H9 (cell line): ENCODE measurements at regions not wholly inside any gene's neighbourhood (a gene's known extent, or its start where the extent isn't known, plus 50 kb on each side); places are given as distances from the start of the nearest gene placed in this dataset.

Experiments used
- DNase-seq: peaks from one replicate; pipeline ENCODE4 v3.0.0-alpha.2; 2017
- H2AFZ ChIP-seq: one replicate; pipeline ENCODE4 v1.6.1; 2013; ENCODE audit warnings: mild to moderate bottlenecking, low read length, control low read depth, moderate library complexity
- H2AK5ac ChIP-seq: 2 replicates; pipeline ENCODE4 v1.6.1; 2013; ENCODE audit warnings: low read length, control low read depth, mixed read lengths; ENCODE audit not compliant: insufficient read length
- H2BK120ac ChIP-seq: one replicate; pipeline ENCODE4 v1.6.1; 2013; ENCODE audit warnings: low read depth, mild to moderate bottlenecking, low read length, control low read depth, inconsistent platforms; ENCODE audit not compliant: poor library complexity, severe bottlenecking
- H2BK12ac ChIP-seq: 2 replicates; pipeline ENCODE4 v1.6.1; 2013; ENCODE audit warnings: low read length, control low read depth, mixed read lengths, low read depth; ENCODE audit not compliant: insufficient read length
- H2BK15ac ChIP-seq: 2 replicates; pipeline ENCODE4 v1.6.1; 2013; ENCODE audit warnings: low read depth, low read length, control low read depth
- H2BK20ac ChIP-seq: one replicate; pipeline ENCODE4 v1.6.1; 2013; ENCODE audit warnings: low read depth, mild to moderate bottlenecking, low read length, control low read depth, inconsistent platforms; ENCODE audit not compliant: poor library complexity, severe bottlenecking
- H2BK5ac ChIP-seq: 2 replicates; pipeline ENCODE4 v1.6.1; 2013; ENCODE audit warnings: low read length, control low read depth, mixed read lengths; ENCODE audit not compliant: insufficient read length
- H3K14ac ChIP-seq: 2 replicates; pipeline ENCODE4 v1.6.1; 2013; ENCODE audit warnings: low read length, control low read depth; ENCODE audit not compliant: insufficient read depth
- H3K18ac ChIP-seq: 2 replicates; pipeline ENCODE4 v1.6.1; 2013; ENCODE audit warnings: low read depth, mild to moderate bottlenecking, mixed read lengths, low read length, control low read depth; ENCODE audit not compliant: insufficient read length
- H3K23ac ChIP-seq: 2 replicates; pipeline ENCODE4 v1.6.1; 2013; ENCODE audit warnings: low read length, control low read depth, mixed read lengths, low read depth; ENCODE audit not compliant: insufficient read length
- H3K23me2 ChIP-seq: 2 replicates; pipeline ENCODE4 v1.6.1; 2013; ENCODE audit warnings: low read depth, mild to moderate bottlenecking, mixed read lengths, low read length, control low read depth; ENCODE audit not compliant: insufficient read length, poor library complexity, severe bottlenecking
- H3K27ac ChIP-seq: 2 replicates; pipeline ENCODE4 v1.5.1; 2013; ENCODE audit warnings: low read length, control low read depth, mixed read lengths, low read depth; ENCODE audit not compliant: insufficient read length
- H3K27me3 ChIP-seq: 2 replicates; pipeline ENCODE4 v1.6.1; 2013; ENCODE audit warnings: low read length, control low read depth, inconsistent platforms; ENCODE audit not compliant: insufficient read depth
- H3K4ac ChIP-seq: 2 replicates; pipeline ENCODE4 v1.6.1; 2013; ENCODE audit warnings: low read depth, mild to moderate bottlenecking, control low read depth, inconsistent platforms, low read length, moderate library complexity
- H3K4me1 ChIP-seq: 2 replicates; pipeline ENCODE4 v1.6.1; 2013; ENCODE audit warnings: low read length, control low read depth, inconsistent platforms; ENCODE audit not compliant: insufficient read depth
- H3K4me2 ChIP-seq: 2 replicates; pipeline ENCODE4 v1.6.1; 2013; ENCODE audit warnings: low read length, control low read depth, mixed read lengths; ENCODE audit not compliant: insufficient read length, insufficient read depth
- H3K56ac ChIP-seq: 2 replicates; pipeline ENCODE4 v1.6.1; 2013; ENCODE audit warnings: low read depth, mild to moderate bottlenecking, mixed read lengths, low read length, control low read depth; ENCODE audit not compliant: insufficient read length
- H3K79me1 ChIP-seq: 2 replicates; pipeline ENCODE4 v1.6.1; 2013; ENCODE audit warnings: low read depth, mild to moderate bottlenecking, moderate library complexity, low read length, control low read depth, inconsistent platforms; ENCODE audit not compliant: insufficient read depth, poor library complexity, severe bottlenecking
- H3K79me2 ChIP-seq: 2 replicates; pipeline ENCODE4 v1.6.1; 2013; ENCODE audit warnings: low read length, control low read depth, inconsistent platforms; ENCODE audit not compliant: insufficient read depth
- H3K9ac ChIP-seq: 2 replicates; pipeline ENCODE4 v1.6.1; 2013; ENCODE audit warnings: low read length, control low read depth, mixed read lengths; ENCODE audit not compliant: insufficient read length; ENCODE audit errors: extremely low read depth
- H3K9me3 ChIP-seq: one replicate; pipeline ENCODE4 v1.6.1; 2013; ENCODE audit warnings: low read depth, low read length, inconsistent platforms; ENCODE audit not compliant: control insufficient read depth
- H3T11ph ChIP-seq: one replicate; pipeline ENCODE4 v1.6.1; 2013; ENCODE audit warnings: mild to moderate bottlenecking, low read length, control low read depth, inconsistent platforms
- H4K20me1 ChIP-seq: one replicate; pipeline ENCODE4 v1.6.1; 2013; ENCODE audit not compliant: control insufficient read depth, insufficient read length, insufficient read depth
- H4K5ac ChIP-seq: 2 replicates; pipeline ENCODE4 v1.6.1; 2013; ENCODE audit warnings: low read depth, mild to moderate bottlenecking, mixed read lengths, low read length, control low read depth; ENCODE audit not compliant: insufficient read length
- H4K8ac ChIP-seq: replicated peaks from 2 replicates; pipeline ENCODE4 v1.6.1; 2013; ENCODE audit warnings: low read length, control low read depth, mixed read lengths, low read depth; ENCODE audit not compliant: insufficient read length
- H4K91ac ChIP-seq: 2 replicates; pipeline ENCODE4 v1.6.1; 2013; ENCODE audit warnings: low read depth, mild to moderate bottlenecking, moderate library complexity, mixed read lengths, low read length, control low read depth; ENCODE audit not compliant: insufficient read length
- H3K27ac Mint-ChIP-seq, 3 experiments: 2 replicates in 2 of 3; 3 replicates in 1 of 3; pipeline ENCODE4 v1.8.0; 2020 to 2021; ENCODE audit warnings: mixed read lengths in 3 of 3, mild to moderate bottlenecking in 1 of 3, moderate library complexity in 1 of 3
- H3K27me3 Mint-ChIP-seq: 2 replicates; pipeline ENCODE4 v1.8.0; 2021; ENCODE audit warnings: low read depth, mild to moderate bottlenecking, moderate library complexity, mixed read lengths
- H3K36me3 Mint-ChIP-seq, 3 experiments: 2 replicates in 2 of 3; 3 replicates in 1 of 3; pipeline ENCODE4 v1.8.0; 2020 to 2021; ENCODE audit warnings: low read depth in 3 of 3, mixed read lengths in 3 of 3; ENCODE audit not compliant: insufficient read depth in 1 of 3
- H3K4me1 Mint-ChIP-seq, 2 experiments: 2 replicates each; pipeline ENCODE4 v1.8.0; 2020; ENCODE audit warnings: mixed read lengths in 2 of 2
- H3K4me3 Mint-ChIP-seq, 2 experiments: 2 replicates in 1 of 2; 3 replicates in 1 of 2; pipeline ENCODE4 v1.8.0; 2020 to 2021; ENCODE audit warnings: mild to moderate bottlenecking in 2 of 2, mixed read lengths in 2 of 2, moderate library complexity in 1 of 2
- H3K9me3 Mint-ChIP-seq, 2 experiments: 2 replicates in 1 of 2; 3 replicates in 1 of 2; pipeline ENCODE4 v1.8.0; 2020; ENCODE audit warnings: mild to moderate bottlenecking in 2 of 2, mixed read lengths in 2 of 2, moderate library complexity in 1 of 2
- CTCF ChIP-seq: fragments of 200-600 bp; sonication (generic); conservative IDR thresholded peaks from 3 replicates; pipeline ENCODE4 v1.8.0; 2021; ENCODE audit warnings: antibody characterized with exemption, mild to moderate bottlenecking
- WGBS: extraction: QIAGEN DNeasy Blood & Tissue Kit; methylation state at CpG from one replicate; pipeline ENCODE4 v1.1.7; 2013; ENCODE audit warnings: missing lambda C conversion rate, low lambda C conversion rate, mixed read lengths; ENCODE audit not compliant: insufficient read length; ENCODE audit errors: extremely low coverage; 5-methylcytosine and 5-hydroxymethylcytosine counted together

GRCh38 chr3:159887168-159887567 is 101.5 kb upstream of the IL12A start:
- Histone ChIP-seq H3K27ac (no peak overlapping the region), H3K4me1 (no peaks in the 10 kb centered on the region), H3K9ac (no peak overlapping the region), H2BK12ac (no peak overlapping the region), H3K4me2 (no peak overlapping the region), H3K79me1 (no peaks in the 10 kb centered on the region), H3K18ac (no peak overlapping the region), H3K23me2 (no peaks in the 10 kb centered on the region), H3K4ac (no peak overlapping the region), H2AK5ac (no peak overlapping the region), H2BK5ac (no peak overlapping the region), H3K27me3 (no peaks in the 10 kb centered on the region), H4K91ac (no peak overlapping the region), H4K20me1 (no peaks in the 10 kb centered on the region), H2AFZ (no peak overlapping the region), H3K9me3 (no peaks in the 10 kb centered on the region), H2BK15ac (no peak overlapping the region), H4K8ac (no peak overlapping the region), H3T11ph (no peak overlapping the region), H2BK120ac (no peak overlapping the region), H3K56ac (no peak overlapping the region), H3K79me2 (no peaks in the 10 kb centered on the region), H4K5ac (no peak overlapping the region), H2BK20ac (no peak overlapping the region), H3K23ac (no peak overlapping the region), H3K14ac (no peak overlapping the region)
- TF ChIP-seq CTCF: no peak
- DNase-seq: no peak
- peaks cover 8 to 9% of the 10 kb centered on the region in 2 experiments; a peak in 3 of 4 replicates for H3K4me1 Mint-ChIP-seq
- no CpG with 5 or more reads among the region's 5 CpGs for WGBS
- no peak overlapping the region for H3K4me3 Mint-ChIP-seq
- H3K36me3 Mint-ChIP-seq: peaks cover 0 to 17% (median 0%) of the 10 kb centered on the region in 3 experiments; a peak in 4 of 7 replicates
- H3K27ac Mint-ChIP-seq: no peak overlapping the region
- H3K9me3 Mint-ChIP-seq: no peaks in the 10 kb centered on the region
- H3K27me3 Mint-ChIP-seq: no peaks in the 10 kb centered on the region
